ENCODE measurements at regions not wholly inside any gene's neighbourhood (a gene's known extent, or its start where the extent isn't known, plus 50 kb on each side); places are given as distances from the start of the nearest gene placed in this dataset.

DNA sequence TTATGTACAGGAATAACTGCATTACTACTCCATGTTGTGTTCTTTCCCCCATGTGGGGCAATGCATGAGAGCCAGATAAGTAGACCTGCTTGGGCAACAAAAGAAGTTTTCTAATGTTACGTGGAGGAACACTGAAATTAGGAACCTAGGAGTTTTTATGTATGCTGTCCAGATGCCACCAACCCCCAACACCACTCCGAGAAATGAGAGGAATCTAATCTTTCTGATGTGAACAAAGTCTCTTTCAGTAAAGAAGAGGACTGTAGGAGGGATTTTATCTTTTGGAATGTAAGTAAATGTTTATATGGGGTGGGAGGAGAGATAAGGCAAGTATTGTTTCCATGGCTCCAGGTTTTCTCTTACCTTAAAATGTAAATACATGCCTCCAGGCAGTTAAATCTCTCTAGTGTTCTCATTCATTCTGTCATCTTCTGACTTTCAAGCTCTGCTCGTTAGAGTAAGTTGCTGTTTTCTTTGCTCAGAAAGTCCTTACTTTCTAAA is 820.6 kb downstream of the PCDH17 start (continued):
- TF ChIP-seq FUBP1 (CRISPR knock-in tag; IDR thresholded peaks at IDR 0.05; ENCODE audit: borderline replicate concordance) (no peak), ATAD3A (CRISPR knock-in tag; IDR thresholded peaks at IDR 0.05) (no peak), KDM3A (CRISPR knock-in tag; IDR thresholded peaks at IDR 0.05; ENCODE audit: low read depth) (no peak), ZNF160 (CRISPR knock-in tag; IDR thresholded peaks at IDR 0.05) (peak; percentile 93), ATRX (CRISPR knock-in tag; IDR thresholded peaks at IDR 0.05; ENCODE audit: borderline replicate concordance) (no peak), NBN (conservative IDR thresholded peaks at IDR 0.05) (no peak), ZNF326 (CRISPR knock-in tag; IDR thresholded peaks at IDR 0.05; ENCODE audit: borderline replicate concordance) (no peak), ZNF510 (CRISPR knock-in tag; IDR thresholded peaks at IDR 0.05; ENCODE audit: low read depth) (no peak), KLF11 (CRISPR knock-in tag; IDR thresholded peaks at IDR 0.05) (no peak), TCF7 (IDR thresholded peaks at IDR 0.05; ENCODE audit: low read depth) (peak; percentile 56), FOXP1 (IDR thresholded peaks at IDR 0.05) (no peak), FOXP1 (CRISPR knock-in tag; IDR thresholded peaks at IDR 0.05) (peak; percentile 61; the same call in 1 of the 2 replicates), GMEB1 (CRISPR knock-in tag; IDR thresholded peaks at IDR 0.05; ENCODE audit: borderline replicate concordance) (no peak), POLR2A (IDR thresholded peaks at IDR 0.05; ENCODE audit: insufficient read depth in 1 of 2, low read depth in 2 of 2, low read length in 2 of 2) (peak in 1 of 2 experiments; percentile 60; a peak in 1 of 4 replicates), SRSF1 (optimal IDR thresholded peaks at IDR 0.05; ENCODE audit: low read depth, low read length) (no peak)
- TF ChIP-seq, protein P1, sequence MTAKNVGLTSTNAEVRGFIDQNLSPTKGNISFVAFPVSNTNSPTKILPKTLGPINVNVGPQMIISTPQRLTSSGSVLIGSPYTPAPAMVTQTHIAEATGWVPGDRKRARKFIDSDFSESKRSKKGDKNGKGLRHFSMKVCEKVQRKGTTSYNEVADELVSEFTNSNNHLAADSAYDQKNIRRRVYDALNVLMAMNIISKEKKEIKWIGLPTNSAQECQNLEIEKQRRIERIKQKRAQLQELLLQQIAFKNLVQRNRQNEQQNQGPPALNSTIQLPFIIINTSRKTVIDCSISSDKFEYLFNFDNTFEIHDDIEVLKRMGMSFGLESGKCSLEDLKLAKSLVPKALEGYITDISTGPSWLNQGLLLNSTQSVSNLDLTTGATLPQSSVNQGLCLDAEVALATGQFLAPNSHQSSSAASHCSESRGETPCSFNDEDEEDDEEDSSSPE (CRISPR knock-in tag; IDR thresholded peaks at IDR 0.05), result no peak
- TF ChIP-seq, protein P2, sequence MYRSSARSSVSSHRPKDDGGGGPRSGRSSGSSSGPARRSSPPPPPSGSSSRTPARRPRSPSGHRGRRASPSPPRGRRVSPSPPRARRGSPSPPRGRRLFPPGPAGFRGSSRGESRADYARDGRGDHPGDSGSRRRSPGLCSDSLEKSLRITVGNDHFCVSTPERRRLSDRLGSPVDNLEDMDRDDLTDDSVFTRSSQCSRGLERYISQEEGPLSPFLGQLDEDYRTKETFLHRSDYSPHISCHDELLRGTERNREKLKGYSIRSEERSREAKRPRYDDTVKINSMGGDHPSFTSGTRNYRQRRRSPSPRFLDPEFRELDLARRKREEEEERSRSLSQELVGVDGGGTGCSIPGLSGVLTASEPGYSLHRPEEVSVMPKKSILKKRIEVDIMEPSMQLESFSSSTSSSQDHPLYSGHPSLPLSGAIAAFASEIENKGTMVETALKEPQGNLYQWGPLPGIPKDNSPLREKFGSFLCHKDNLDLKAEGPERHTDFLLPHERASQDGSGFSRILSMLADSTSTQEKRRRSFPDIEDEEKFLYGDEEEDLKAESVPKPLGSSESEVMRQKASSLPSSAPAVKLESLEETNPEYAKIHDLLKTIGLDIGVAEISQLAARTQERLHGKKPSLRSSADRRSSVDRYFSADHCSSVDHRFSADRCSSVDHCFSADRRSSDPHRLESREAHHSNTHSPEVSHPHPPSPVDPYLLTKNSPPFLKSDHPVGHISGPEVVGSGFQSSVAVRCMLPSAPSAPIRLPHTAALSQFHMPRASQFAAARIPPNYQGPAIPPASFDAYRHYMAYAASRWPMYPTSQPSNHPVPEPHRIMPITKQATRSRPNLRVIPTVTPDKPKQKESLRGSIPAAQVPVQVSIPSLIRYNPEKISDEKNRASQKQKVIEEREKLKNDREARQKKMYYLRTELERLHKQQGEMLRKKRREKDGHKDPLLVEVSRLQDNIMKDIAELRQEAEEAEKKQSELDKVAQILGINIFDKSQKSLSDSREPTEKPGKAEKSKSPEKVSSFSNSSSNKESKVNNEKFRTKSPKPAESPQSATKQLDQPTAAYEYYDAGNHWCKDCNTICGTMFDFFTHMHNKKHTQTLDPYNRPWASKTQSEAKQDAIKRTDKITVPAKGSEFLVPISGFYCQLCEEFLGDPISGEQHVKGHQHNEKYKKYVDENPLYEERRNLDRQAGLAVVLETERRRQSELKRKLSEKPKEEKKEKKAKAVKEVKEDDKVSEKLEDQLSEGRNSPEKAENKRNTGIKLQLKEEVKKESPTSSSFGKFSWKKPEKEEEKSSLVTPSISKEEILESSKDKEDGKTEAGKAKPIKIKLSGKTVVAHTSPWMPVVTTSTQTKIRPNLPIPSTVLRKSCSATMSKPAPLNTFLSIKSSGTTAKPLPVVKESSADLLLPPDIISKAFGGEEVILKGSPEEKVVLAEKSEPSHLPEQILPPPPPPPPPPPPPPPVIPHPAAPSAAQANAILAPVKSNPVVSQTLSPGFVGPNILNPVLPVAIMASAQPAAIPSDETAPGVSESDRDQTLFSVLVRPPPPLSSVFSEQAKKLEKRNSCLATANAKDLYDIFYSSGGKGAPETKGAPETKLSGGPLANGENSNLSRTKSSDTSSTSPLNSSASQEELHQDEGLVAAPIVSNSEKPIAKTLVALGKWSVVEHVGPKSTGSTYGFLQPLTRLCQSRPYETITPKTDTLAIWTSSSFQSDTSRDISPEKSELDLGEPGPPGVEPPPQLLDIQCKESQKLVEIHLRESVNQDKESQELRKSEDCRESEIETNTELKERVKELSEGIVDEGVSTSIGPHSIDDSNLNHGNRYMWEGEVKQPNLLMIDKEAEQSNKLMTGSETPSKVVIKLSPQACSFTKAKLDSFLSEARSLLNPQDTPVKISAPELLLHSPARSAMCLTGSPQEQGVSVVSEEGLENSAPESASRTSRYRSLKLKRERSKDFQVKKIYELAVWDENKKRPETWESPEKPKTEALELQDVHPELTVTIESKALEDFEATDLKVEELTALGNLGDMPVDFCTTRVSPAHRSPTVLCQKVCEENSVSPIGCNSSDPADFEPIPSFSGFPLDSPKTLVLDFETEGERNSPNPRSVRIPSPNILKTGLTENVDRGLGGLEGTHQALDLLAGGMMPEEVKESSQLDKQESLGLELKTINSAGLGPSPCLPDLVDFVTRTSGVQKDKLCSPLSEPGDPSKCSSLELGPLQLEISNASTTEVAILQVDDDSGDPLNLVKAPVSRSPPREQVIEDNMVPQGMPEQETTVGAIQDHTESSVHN (CRISPR knock-in tag; IDR thresholded peaks at IDR 0.05), result no peak

Measured in HepG2 (cell line).